ENCODE measurements at regions not wholly inside any gene's neighbourhood (a gene's known extent, or its start where the extent isn't known, plus 50 kb on each side); places are given as distances from the start of the nearest gene placed in this dataset.

GRCh38 chr9:73911804-73912203, 585.3 kb upstream of the RORB start:
- Histone ChIP-seq H3K27me3 (ENCODE audit: insufficient read depth) (no peaks in the 10 kb centered on the region), H3K9me2 (ENCODE audit: insufficient read depth) (no peaks in the 10 kb centered on the region), H4K20me1 (replicated peaks; ENCODE audit: insufficient read depth) (no peaks in the 10 kb centered on the region), H3K79me2 (replicated peaks; ENCODE audit: insufficient read depth) (no peaks in the 10 kb centered on the region), H3K36me3 (ENCODE audit: insufficient read depth) (no peaks in the 10 kb centered on the region), H3K27ac (ENCODE audit: low read depth) (no peak overlapping the region), H3K4me3 (no peak overlapping the region), H3K4me2 (no peak overlapping the region), H3F3A (replicated peaks; ENCODE audit: low read depth) (no peaks in the 10 kb centered on the region), H2AFZ (no peak overlapping the region), H3K4me1 (ENCODE audit: insufficient read depth) (0 out of 2 replicates have a peak, but pooled peaks cover 2% of the 10 kb centered on the region)
- no peak for TF ChIP-seq EZH2phosphoT487 (IDR thresholded peaks at IDR 0.05; ENCODE audit: unreplicated experiment)
- TF ChIP-seq ETS1 (IDR thresholded peaks at IDR 0.05): no peak
- no peak for TF ChIP-seq CTCF (conservative IDR thresholded peaks at IDR 0.05; ENCODE audit: low read depth in 2 of 2)
- no peak for TF ChIP-seq NANOG (IDR thresholded peaks at IDR 0.05; ENCODE audit: borderline replicate concordance)
- TF ChIP-seq STAT1 (IDR thresholded peaks at IDR 0.05; ENCODE audit: unreplicated experiment): no peak
- TF ChIP-seq EZH2 (IDR thresholded peaks at IDR 0.05; ENCODE audit: low read depth, unreplicated experiment): no peak
- TF ChIP-seq ZNF331 (CRISPR knock-in tag; IDR thresholded peaks at IDR 0.05; ENCODE audit: low read depth): no peak
- no peak for TF ChIP-seq CREB1 (CRISPR knock-in tag; IDR thresholded peaks at IDR 0.05; ENCODE audit: low read depth)
- no peak for TF ChIP-seq REST (IDR thresholded peaks at IDR 0.05; ENCODE audit: unreplicated experiment)
- TF ChIP-seq POLR2AphosphoS5 (IDR thresholded peaks at IDR 0.05; ENCODE audit: low read depth): no peak
- no peak for TF ChIP-seq ZNF462 (CRISPR knock-in tag; IDR thresholded peaks at IDR 0.05)
- TF ChIP-seq ZNF114 (CRISPR knock-in tag; IDR thresholded peaks at IDR 0.05): no peak
- no peak for TF ChIP-seq JUNB (IDR thresholded peaks at IDR 0.05; ENCODE audit: unreplicated experiment)
- Mint-ChIP-seq H3K27ac (no peak overlapping the region), H3K27me3 (ENCODE audit: insufficient read depth, low read depth, poor library complexity) (peaks cover 2% of the 10 kb centered on the region), H3K36me3 (ENCODE audit: low read depth) (no peaks in the 10 kb centered on the region), H3K4me3 (no peak overlapping the region), H3K9me3 (no peaks in the 10 kb centered on the region), H3K4me1 (peaks cover 10% of the 10 kb centered on the region; the same call in 2 of the 3 replicates)
- DNase-seq (ENCODE audit: low spot score) (no peak), ATAC-seq (no peak)
